Mesothelial cell of epicardium (in vitro differentiated cells): ENCODE measurements at regions not wholly inside any gene's neighbourhood (a gene's known extent, or its start where the extent isn't known, plus 50 kb on each side); places are given as distances from the start of the nearest gene placed in this dataset.

Experiments used
- DNase-seq, 2 experiments: peaks; one replicate each; pipeline ENCODE4 v3.0.0; 2021; ENCODE audit warnings: low spot score in 2 of 2; ENCODE audit not compliant: unreplicated experiment in 2 of 2
- H3K27ac Mint-ChIP-seq: 2 replicates; pipeline ENCODE4 v1.8.0; 2021; ENCODE audit warnings: mixed read lengths
- H3K27me3 Mint-ChIP-seq: 2 replicates; pipeline ENCODE4 v1.8.0; 2021; ENCODE audit warnings: low read depth, mixed read lengths
- H3K36me3 Mint-ChIP-seq: 2 replicates; pipeline ENCODE4 v1.8.0; 2021; ENCODE audit warnings: mixed read lengths
- H3K4me1 Mint-ChIP-seq: 2 replicates; pipeline ENCODE4 v1.8.0; 2021; ENCODE audit warnings: mixed read lengths
- H3K4me3 Mint-ChIP-seq: 2 replicates; pipeline ENCODE4 v1.8.0; 2021; ENCODE audit warnings: mild to moderate bottlenecking, moderate library complexity, mixed read lengths
- H3K9me3 Mint-ChIP-seq: 2 replicates; pipeline ENCODE4 v1.8.0; 2021; ENCODE audit warnings: mixed read lengths
- TF ChIP-seq, protein P1 (sequence below): fragments of 200-600 bp; sonication (generic); IDR thresholded peaks from one replicate; pipeline ENCODE4 v1.5.0; 2021; ENCODE audit warnings: antibody characterized with exemption; ENCODE audit not compliant: unreplicated experiment

DNA sequence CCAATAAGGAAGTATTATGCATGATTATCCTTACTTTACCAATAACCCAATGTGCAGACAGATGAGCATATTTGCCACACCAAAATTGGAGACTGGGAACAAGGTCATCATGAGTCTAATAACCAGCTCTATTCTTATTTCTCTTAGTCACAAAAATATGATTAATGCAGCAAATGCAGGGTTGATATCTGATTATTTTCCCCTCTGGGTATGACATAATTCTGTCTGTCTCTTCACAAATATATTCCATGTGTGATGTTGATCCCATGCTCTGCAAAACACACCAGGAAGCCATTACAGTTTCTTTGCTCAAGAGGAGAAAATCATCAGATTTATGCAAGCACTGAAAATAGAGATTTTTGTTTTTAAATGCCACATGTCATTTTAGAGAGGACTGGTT lies 196.5 kb upstream of the DGKB start:
- Mint-ChIP-seq H3K4me1 (no peaks in the 10 kb centered on the region), H3K4me3 (no peak overlapping the region), H3K27ac (no peak overlapping the region), H3K27me3 (no peaks in the 10 kb centered on the region), H3K9me3 (no peaks in the 10 kb centered on the region), H3K36me3 (no peaks in the 10 kb centered on the region)
- no peak for DNase-seq
- TF ChIP-seq, protein P1, sequence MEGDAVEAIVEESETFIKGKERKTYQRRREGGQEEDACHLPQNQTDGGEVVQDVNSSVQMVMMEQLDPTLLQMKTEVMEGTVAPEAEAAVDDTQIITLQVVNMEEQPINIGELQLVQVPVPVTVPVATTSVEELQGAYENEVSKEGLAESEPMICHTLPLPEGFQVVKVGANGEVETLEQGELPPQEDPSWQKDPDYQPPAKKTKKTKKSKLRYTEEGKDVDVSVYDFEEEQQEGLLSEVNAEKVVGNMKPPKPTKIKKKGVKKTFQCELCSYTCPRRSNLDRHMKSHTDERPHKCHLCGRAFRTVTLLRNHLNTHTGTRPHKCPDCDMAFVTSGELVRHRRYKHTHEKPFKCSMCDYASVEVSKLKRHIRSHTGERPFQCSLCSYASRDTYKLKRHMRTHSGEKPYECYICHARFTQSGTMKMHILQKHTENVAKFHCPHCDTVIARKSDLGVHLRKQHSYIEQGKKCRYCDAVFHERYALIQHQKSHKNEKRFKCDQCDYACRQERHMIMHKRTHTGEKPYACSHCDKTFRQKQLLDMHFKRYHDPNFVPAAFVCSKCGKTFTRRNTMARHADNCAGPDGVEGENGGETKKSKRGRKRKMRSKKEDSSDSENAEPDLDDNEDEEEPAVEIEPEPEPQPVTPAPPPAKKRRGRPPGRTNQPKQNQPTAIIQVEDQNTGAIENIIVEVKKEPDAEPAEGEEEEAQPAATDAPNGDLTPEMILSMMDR: no peak

DNA sequence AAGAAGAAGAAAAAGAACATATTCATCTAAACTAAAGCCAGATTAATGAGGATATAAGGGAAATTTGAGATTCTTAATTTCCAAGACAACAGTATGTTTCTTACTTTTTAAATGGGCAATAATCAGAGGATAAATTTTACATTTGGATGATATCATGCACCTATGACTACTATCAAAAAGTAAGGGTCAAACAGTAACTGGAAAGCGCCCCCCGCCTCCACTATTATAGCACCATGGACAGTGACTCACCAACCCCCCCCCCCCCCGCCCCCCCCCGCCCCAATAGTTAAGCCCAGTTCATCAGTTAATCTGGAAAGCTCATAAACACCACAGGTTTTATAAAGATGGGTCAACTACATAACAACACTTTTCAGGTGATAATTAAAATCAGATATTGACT lies 194.3 kb upstream of the DGKB start:
- no peaks in the 10 kb centered on the region for H3K36me3 Mint-ChIP-seq
- no peak overlapping the region for H3K27ac Mint-ChIP-seq
- no peaks in the 10 kb centered on the region for H3K4me1 Mint-ChIP-seq
- DNase-seq: no peak
- TF ChIP-seq, protein P1: no peak
- no peaks in the 10 kb centered on the region for H3K27me3 Mint-ChIP-seq
- no peaks in the 10 kb centered on the region for H3K9me3 Mint-ChIP-seq
- no peak overlapping the region for H3K4me3 Mint-ChIP-seq

DNA sequence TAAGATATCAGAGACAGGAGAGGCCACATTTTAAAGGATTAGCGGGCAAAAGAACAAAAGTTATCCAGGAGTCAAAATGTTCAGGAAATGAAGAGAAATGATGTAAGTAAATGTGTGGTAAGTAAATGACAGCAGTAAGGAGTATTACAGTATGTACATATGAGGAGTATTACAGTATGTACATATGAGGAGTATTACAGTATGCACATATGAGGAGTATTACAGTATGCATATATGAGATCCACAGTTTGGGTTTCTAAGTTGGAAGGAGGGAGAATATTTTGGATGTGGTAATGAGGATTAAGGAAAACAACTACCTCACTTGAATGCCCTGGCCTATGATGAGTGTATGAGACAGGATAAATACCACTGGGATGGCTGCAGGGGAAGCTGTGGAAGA lies 192.4 kb upstream of the DGKB start:
- Mint-ChIP-seq H3K4me3 (no peak overlapping the region), H3K4me1 (no peaks in the 10 kb centered on the region), H3K36me3 (no peaks in the 10 kb centered on the region), H3K27me3 (no peaks in the 10 kb centered on the region), H3K9me3 (no peaks in the 10 kb centered on the region), H3K27ac (no peak overlapping the region)
- DNase-seq: no peak
- TF ChIP-seq, protein P1: no peak

DNA sequence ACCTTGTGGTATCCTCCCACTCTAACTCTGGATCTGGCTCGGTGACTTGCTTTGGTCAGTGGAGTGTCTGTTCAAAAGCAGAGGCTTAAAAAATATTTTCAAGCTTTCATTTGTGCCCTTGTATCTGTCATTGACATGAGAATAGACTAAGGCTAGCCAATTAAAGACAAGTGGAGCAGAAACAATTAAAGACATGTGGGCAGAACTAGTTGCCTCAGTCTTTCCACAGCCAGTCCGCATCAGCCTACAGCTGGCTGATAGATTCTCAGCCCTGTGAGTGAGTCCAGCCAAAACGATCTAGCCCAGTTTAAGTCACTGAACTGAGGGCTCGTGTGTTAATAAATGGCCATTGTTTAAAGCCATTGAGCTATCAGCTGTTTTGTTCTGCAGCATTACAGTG lies 185.2 kb upstream of the DGKB start:
- Mint-ChIP-seq H3K9me3 (no peaks in the 10 kb centered on the region), H3K4me3 (no peak overlapping the region), H3K4me1 (no peaks in the 10 kb centered on the region), H3K36me3 (no peaks in the 10 kb centered on the region), H3K27me3 (no peaks in the 10 kb centered on the region), H3K27ac (no peak overlapping the region)
- no peak for DNase-seq
- TF ChIP-seq, protein P1: no peak

DNA sequence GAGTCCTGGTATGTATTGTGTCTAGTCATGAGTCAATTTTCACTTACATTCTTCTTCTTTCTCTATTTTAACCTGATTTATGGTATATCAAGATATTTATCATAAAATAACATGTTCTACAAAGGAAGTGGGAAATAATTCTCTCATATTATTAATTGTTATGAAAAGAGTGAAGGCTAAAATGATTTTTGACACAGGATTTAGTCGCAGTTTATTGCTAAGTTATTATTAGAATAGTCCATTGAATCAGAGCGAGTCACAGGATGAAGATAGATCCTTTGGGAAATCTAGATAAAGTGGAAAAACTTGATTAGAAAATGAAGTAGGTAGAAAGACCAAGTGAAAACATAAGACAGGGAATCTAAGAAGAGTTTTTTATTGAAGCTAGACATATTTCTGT lies 184.3 kb upstream of the DGKB start:
- H3K36me3 Mint-ChIP-seq: no peaks in the 10 kb centered on the region
- no peak overlapping the region for H3K4me3 Mint-ChIP-seq
- H3K4me1 Mint-ChIP-seq: no peaks in the 10 kb centered on the region
- TF ChIP-seq, protein P1: no peak
- no peak overlapping the region for H3K27ac Mint-ChIP-seq
- no peak for DNase-seq
- H3K27me3 Mint-ChIP-seq: no peaks in the 10 kb centered on the region
- no peaks in the 10 kb centered on the region for H3K9me3 Mint-ChIP-seq

DNA sequence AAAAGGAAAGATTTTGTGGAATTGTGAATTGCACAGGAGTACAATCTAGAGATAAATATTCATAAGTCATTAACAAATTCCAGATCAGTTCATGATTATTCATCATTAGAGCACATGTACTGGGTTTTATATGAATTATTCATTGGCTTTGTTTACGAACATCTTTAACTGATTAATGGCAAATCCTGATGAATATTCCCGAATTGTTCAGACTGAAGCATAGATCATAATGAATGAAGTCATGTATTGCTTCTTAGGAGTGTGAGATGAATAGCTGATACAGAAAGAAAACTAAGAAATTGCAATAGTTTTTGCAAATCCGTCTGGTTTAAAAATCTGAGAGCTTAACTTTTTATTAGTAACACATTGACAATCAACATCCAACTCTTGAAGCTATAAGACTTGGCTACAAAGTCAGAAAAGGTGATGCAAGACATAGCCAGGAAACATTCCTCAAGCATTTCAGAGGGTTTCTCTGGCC lies 183.6 kb upstream of the DGKB start:
- no peak for DNase-seq
- Mint-ChIP-seq H3K9me3 (no peaks in the 10 kb centered on the region), H3K27me3 (no peaks in the 10 kb centered on the region), H3K36me3 (no peaks in the 10 kb centered on the region), H3K4me3 (no peak overlapping the region), H3K27ac (no peak overlapping the region), H3K4me1 (no peaks in the 10 kb centered on the region)
- TF ChIP-seq, protein P1: no peak
